Erythroblast (primary cell): ENCODE measurements at regions not wholly inside any gene's neighbourhood (a gene's known extent, or its start where the extent isn't known, plus 50 kb on each side); places are given as distances from the start of the nearest gene placed in this dataset.

Experiments
- GATA1 ChIP-seq: IDR thresholded peaks from 2 replicates; pipeline ENCODE4 v1.6.1; 2011; ENCODE audit warnings: low read depth, mild to moderate bottlenecking, control low read depth, low read length, moderate library complexity
- POLR2A ChIP-seq: IDR thresholded peaks from 2 replicates; pipeline ENCODE4 v1.6.1; 2011; ENCODE audit warnings: mild to moderate bottlenecking, low read length

GRCh38 chr12:124515981-124516380 lies 51.4 kb downstream of the NCOR2 start:
- TF ChIP-seq POLR2A = no peak
- TF ChIP-seq GATA1 = no peak
